H9 (cell line): ENCODE measurements at regions not wholly inside any gene's neighbourhood (a gene's known extent, or its start where the extent isn't known, plus 50 kb on each side); places are given as distances from the start of the nearest gene placed in this dataset.

ENCODE experiments used
- DNase-seq: peaks from one replicate; pipeline ENCODE4 v3.0.0-alpha.2; 2017
- H2AFZ ChIP-seq: one replicate; pipeline ENCODE4 v1.6.1; 2013; ENCODE audit warnings: mild to moderate bottlenecking, low read length, control low read depth, moderate library complexity
- H2AK5ac ChIP-seq: 2 replicates; pipeline ENCODE4 v1.6.1; 2013; ENCODE audit warnings: low read length, control low read depth, mixed read lengths; ENCODE audit not compliant: insufficient read length
- H2BK120ac ChIP-seq: one replicate; pipeline ENCODE4 v1.6.1; 2013; ENCODE audit warnings: low read depth, mild to moderate bottlenecking, low read length, control low read depth, inconsistent platforms; ENCODE audit not compliant: poor library complexity, severe bottlenecking
- H2BK12ac ChIP-seq: 2 replicates; pipeline ENCODE4 v1.6.1; 2013; ENCODE audit warnings: low read length, control low read depth, mixed read lengths, low read depth; ENCODE audit not compliant: insufficient read length
- H2BK15ac ChIP-seq: 2 replicates; pipeline ENCODE4 v1.6.1; 2013; ENCODE audit warnings: low read depth, low read length, control low read depth
- H2BK20ac ChIP-seq: one replicate; pipeline ENCODE4 v1.6.1; 2013; ENCODE audit warnings: low read depth, mild to moderate bottlenecking, low read length, control low read depth, inconsistent platforms; ENCODE audit not compliant: poor library complexity, severe bottlenecking
- H2BK5ac ChIP-seq: 2 replicates; pipeline ENCODE4 v1.6.1; 2013; ENCODE audit warnings: low read length, control low read depth, mixed read lengths; ENCODE audit not compliant: insufficient read length
- H3K14ac ChIP-seq: 2 replicates; pipeline ENCODE4 v1.6.1; 2013; ENCODE audit warnings: low read length, control low read depth; ENCODE audit not compliant: insufficient read depth
- H3K18ac ChIP-seq: 2 replicates; pipeline ENCODE4 v1.6.1; 2013; ENCODE audit warnings: low read depth, mild to moderate bottlenecking, mixed read lengths, low read length, control low read depth; ENCODE audit not compliant: insufficient read length
- H3K23ac ChIP-seq: 2 replicates; pipeline ENCODE4 v1.6.1; 2013; ENCODE audit warnings: low read length, control low read depth, mixed read lengths, low read depth; ENCODE audit not compliant: insufficient read length
- H3K23me2 ChIP-seq: 2 replicates; pipeline ENCODE4 v1.6.1; 2013; ENCODE audit warnings: low read depth, mild to moderate bottlenecking, mixed read lengths, low read length, control low read depth; ENCODE audit not compliant: insufficient read length, poor library complexity, severe bottlenecking
- H3K27ac ChIP-seq: 2 replicates; pipeline ENCODE4 v1.5.1; 2013; ENCODE audit warnings: low read length, control low read depth, mixed read lengths, low read depth; ENCODE audit not compliant: insufficient read length
- H3K27me3 ChIP-seq: 2 replicates; pipeline ENCODE4 v1.6.1; 2013; ENCODE audit warnings: low read length, control low read depth, inconsistent platforms; ENCODE audit not compliant: insufficient read depth
- H3K4ac ChIP-seq: 2 replicates; pipeline ENCODE4 v1.6.1; 2013; ENCODE audit warnings: low read depth, mild to moderate bottlenecking, control low read depth, inconsistent platforms, low read length, moderate library complexity
- H3K4me1 ChIP-seq: 2 replicates; pipeline ENCODE4 v1.6.1; 2013; ENCODE audit warnings: low read length, control low read depth, inconsistent platforms; ENCODE audit not compliant: insufficient read depth
- H3K4me2 ChIP-seq: 2 replicates; pipeline ENCODE4 v1.6.1; 2013; ENCODE audit warnings: low read length, control low read depth, mixed read lengths; ENCODE audit not compliant: insufficient read length, insufficient read depth
- H3K56ac ChIP-seq: 2 replicates; pipeline ENCODE4 v1.6.1; 2013; ENCODE audit warnings: low read depth, mild to moderate bottlenecking, mixed read lengths, low read length, control low read depth; ENCODE audit not compliant: insufficient read length
- H3K79me1 ChIP-seq: 2 replicates; pipeline ENCODE4 v1.6.1; 2013; ENCODE audit warnings: low read depth, mild to moderate bottlenecking, moderate library complexity, low read length, control low read depth, inconsistent platforms; ENCODE audit not compliant: insufficient read depth, poor library complexity, severe bottlenecking
- H3K79me2 ChIP-seq: 2 replicates; pipeline ENCODE4 v1.6.1; 2013; ENCODE audit warnings: low read length, control low read depth, inconsistent platforms; ENCODE audit not compliant: insufficient read depth
- H3K9ac ChIP-seq: 2 replicates; pipeline ENCODE4 v1.6.1; 2013; ENCODE audit warnings: low read length, control low read depth, mixed read lengths; ENCODE audit not compliant: insufficient read length; ENCODE audit errors: extremely low read depth
- H3K9me3 ChIP-seq: one replicate; pipeline ENCODE4 v1.6.1; 2013; ENCODE audit warnings: low read depth, low read length, inconsistent platforms; ENCODE audit not compliant: control insufficient read depth
- H3T11ph ChIP-seq: one replicate; pipeline ENCODE4 v1.6.1; 2013; ENCODE audit warnings: mild to moderate bottlenecking, low read length, control low read depth, inconsistent platforms
- H4K20me1 ChIP-seq: one replicate; pipeline ENCODE4 v1.6.1; 2013; ENCODE audit not compliant: control insufficient read depth, insufficient read length, insufficient read depth
- H4K5ac ChIP-seq: 2 replicates; pipeline ENCODE4 v1.6.1; 2013; ENCODE audit warnings: low read depth, mild to moderate bottlenecking, mixed read lengths, low read length, control low read depth; ENCODE audit not compliant: insufficient read length
- H4K8ac ChIP-seq: replicated peaks from 2 replicates; pipeline ENCODE4 v1.6.1; 2013; ENCODE audit warnings: low read length, control low read depth, mixed read lengths, low read depth; ENCODE audit not compliant: insufficient read length
- H4K91ac ChIP-seq: 2 replicates; pipeline ENCODE4 v1.6.1; 2013; ENCODE audit warnings: low read depth, mild to moderate bottlenecking, moderate library complexity, mixed read lengths, low read length, control low read depth; ENCODE audit not compliant: insufficient read length
- H3K27ac Mint-ChIP-seq, 3 experiments: 2 replicates in 2 of 3; 3 replicates in 1 of 3; pipeline ENCODE4 v1.8.0; 2020 to 2021; ENCODE audit warnings: mixed read lengths in 3 of 3, mild to moderate bottlenecking in 1 of 3, moderate library complexity in 1 of 3
- H3K27me3 Mint-ChIP-seq: 2 replicates; pipeline ENCODE4 v1.8.0; 2021; ENCODE audit warnings: low read depth, mild to moderate bottlenecking, moderate library complexity, mixed read lengths
- H3K36me3 Mint-ChIP-seq, 3 experiments: 2 replicates in 2 of 3; 3 replicates in 1 of 3; pipeline ENCODE4 v1.8.0; 2020 to 2021; ENCODE audit warnings: low read depth in 3 of 3, mixed read lengths in 3 of 3; ENCODE audit not compliant: insufficient read depth in 1 of 3
- H3K4me1 Mint-ChIP-seq, 2 experiments: 2 replicates each; pipeline ENCODE4 v1.8.0; 2020; ENCODE audit warnings: mixed read lengths in 2 of 2
- H3K4me3 Mint-ChIP-seq, 2 experiments: 2 replicates in 1 of 2; 3 replicates in 1 of 2; pipeline ENCODE4 v1.8.0; 2020 to 2021; ENCODE audit warnings: mild to moderate bottlenecking in 2 of 2, mixed read lengths in 2 of 2, moderate library complexity in 1 of 2
- H3K9me3 Mint-ChIP-seq, 2 experiments: 2 replicates in 1 of 2; 3 replicates in 1 of 2; pipeline ENCODE4 v1.8.0; 2020; ENCODE audit warnings: mild to moderate bottlenecking in 2 of 2, mixed read lengths in 2 of 2, moderate library complexity in 1 of 2
- CTCF ChIP-seq: fragments of 200-600 bp; sonication (generic); conservative IDR thresholded peaks from 3 replicates; pipeline ENCODE4 v1.8.0; 2021; ENCODE audit warnings: antibody characterized with exemption, mild to moderate bottlenecking
- WGBS: extraction: QIAGEN DNeasy Blood & Tissue Kit; methylation state at CpG from one replicate; pipeline ENCODE4 v1.1.7; 2013; ENCODE audit warnings: missing lambda C conversion rate, low lambda C conversion rate, mixed read lengths; ENCODE audit not compliant: insufficient read length; ENCODE audit errors: extremely low coverage; 5-methylcytosine and 5-hydroxymethylcytosine counted together

GRCh38 chr5:89359046-89359445 is 476.1 kb upstream of the MEF2C start:
- no peak overlapping the region for H3K4me2 ChIP-seq
- no peak for TF ChIP-seq CTCF
- H2BK20ac ChIP-seq, result no peak overlapping the region
- Mint-ChIP-seq H3K27ac (no peak overlapping the region), H3K9me3 (no peaks in the 10 kb centered on the region), H3K36me3 (no peaks in the 10 kb centered on the region), H3K4me3 (no peak overlapping the region), H3K4me1 (peaks cover 0 to 6% of the 10 kb centered on the region in 2 experiments; a peak in 2 of 4 replicates), H3K27me3 (no peaks in the 10 kb centered on the region)
- H3K23me2 ChIP-seq, result no peaks in the 10 kb centered on the region
- H3K18ac ChIP-seq, result no peak overlapping the region
- no peak overlapping the region for H2BK120ac ChIP-seq
- H3K56ac ChIP-seq, result no peak overlapping the region
- H4K91ac ChIP-seq, result no peak overlapping the region
- no CpG with 5 or more reads among the region's 3 CpGs for WGBS
- no peak overlapping the region for H2BK5ac ChIP-seq
- no peak overlapping the region for H4K8ac ChIP-seq
- no peak overlapping the region for H3K14ac ChIP-seq
- no peak overlapping the region for H2BK12ac ChIP-seq
- no peak overlapping the region for H3K27ac ChIP-seq
- H3K4me1 ChIP-seq, result no peaks in the 10 kb centered on the region
- H3K27me3 ChIP-seq, result no peaks in the 10 kb centered on the region
- no peak overlapping the region for H3T11ph ChIP-seq
- H2AFZ ChIP-seq, result no peak overlapping the region
- H4K5ac ChIP-seq, result no peak overlapping the region
- no peak overlapping the region for H3K4ac ChIP-seq
- no peaks in the 10 kb centered on the region for H3K9me3 ChIP-seq
- no peak overlapping the region for H3K9ac ChIP-seq
- H3K79me2 ChIP-seq, result no peaks in the 10 kb centered on the region
- no peak overlapping the region for H2AK5ac ChIP-seq
- no peak for DNase-seq
- no peaks in the 10 kb centered on the region for H4K20me1 ChIP-seq
- no peaks in the 10 kb centered on the region for H3K79me1 ChIP-seq
- no peak overlapping the region for H3K23ac ChIP-seq
- H2BK15ac ChIP-seq, result no peak overlapping the region
